ENCODE measurements at regions not wholly inside any gene's neighbourhood (a gene's known extent, or its start where the extent isn't known, plus 50 kb on each side); places are given as distances from the start of the nearest gene placed in this dataset.
"Not testable (repeated sequence)": the region's sequence is repeated elsewhere in the genome, so short reads cannot be mapped to it uniquely, and the experiment has no call there.

DNA sequence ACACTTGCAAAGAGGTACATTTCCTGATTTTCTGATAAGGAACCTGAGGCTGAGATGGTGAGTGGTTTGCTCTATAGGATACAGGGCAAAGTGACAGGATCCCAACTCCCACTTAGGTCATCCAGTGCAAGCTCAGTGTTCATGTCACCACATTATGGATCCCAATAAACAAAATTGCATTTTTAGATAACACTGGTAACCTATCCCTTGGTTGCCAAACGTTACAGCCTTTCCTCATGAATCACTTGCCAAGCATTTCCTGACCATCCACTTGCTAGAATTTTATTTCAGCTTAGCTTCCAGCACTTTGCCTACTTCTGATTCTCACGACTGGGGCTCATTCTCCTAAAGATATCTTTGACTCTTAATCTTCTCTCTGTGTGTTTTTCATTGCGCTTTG lies 131.4 kb upstream of the ODAD2 start:
- peak; percentile 86 for DNase-seq (ENCODE audit: low read depth)

DNA sequence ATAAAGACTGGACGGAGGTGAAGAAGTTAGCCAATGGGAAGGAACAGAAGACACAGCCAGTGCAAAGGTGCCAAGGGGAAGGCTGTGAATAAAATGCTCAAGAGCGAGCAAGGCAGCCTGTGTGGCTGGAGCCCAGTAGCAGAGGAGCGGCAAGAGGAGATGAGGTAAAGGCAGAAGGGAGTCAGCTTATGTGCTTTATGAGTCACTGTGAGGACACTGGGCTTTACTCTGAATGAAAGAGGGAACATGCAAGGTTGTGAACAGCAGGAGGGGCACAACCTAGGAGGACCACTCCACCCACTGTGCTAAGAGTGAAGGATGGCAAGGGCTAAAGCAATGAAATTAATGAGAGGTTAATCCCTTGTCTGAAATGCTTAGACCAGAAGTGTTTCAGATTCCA lies 129.0 kb upstream of the ODAD2 start:
- no peak for DNase-seq (ENCODE audit: low read depth)

DNA sequence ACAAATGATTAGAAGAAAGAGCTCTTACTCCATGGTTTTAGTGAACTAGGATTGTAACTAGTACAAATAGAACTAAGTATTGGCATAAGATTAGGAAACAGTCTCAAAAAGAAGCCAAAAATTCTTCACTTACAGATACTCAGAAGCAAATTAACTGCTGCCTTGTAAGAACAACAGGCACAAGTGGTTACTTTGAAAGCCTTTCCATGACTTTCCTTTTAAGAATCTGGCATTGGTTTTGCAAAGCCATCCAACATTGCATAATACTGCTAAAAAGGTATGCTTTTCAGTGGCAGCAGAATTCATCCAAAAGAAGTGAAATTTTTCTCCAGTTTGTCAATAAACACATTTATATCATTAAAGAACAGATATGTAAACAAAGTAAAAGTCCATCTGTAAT lies 126.8 kb upstream of the ODAD2 start:
- DNase-seq (ENCODE audit: low read depth): peak; percentile 67

DNA sequence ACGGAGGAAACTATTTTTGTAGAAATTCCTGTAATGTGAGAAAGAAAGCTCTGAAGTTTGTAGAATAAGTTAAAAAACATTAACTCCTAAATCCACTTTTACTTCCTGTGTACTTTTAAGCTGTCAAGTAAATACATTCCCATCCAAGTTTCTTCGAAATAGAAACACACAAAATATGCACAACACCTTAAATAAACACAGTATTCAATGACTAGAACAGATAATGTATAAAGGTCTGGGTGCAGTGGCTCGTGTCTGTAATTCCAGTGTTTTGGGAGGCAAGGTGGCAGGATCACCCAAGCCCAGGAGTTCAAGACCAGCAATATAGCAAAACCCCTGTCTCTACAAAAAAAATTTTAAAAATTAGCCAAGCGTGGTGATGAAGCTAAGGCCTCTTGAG lies 121.9 kb upstream of the ODAD2 start:
- no peak for DNase-seq (ENCODE audit: low read depth)

- DNase-seq (ENCODE audit: low read depth): peak; percentile 62
Measured at GRCh38 chr10:28120043-28120749, 121.3 kb upstream of the ODAD2 start.

GRCh38 chr10:28118985-28119628 lies 120.2 kb upstream of the ODAD2 start:
- DNase-seq (ENCODE audit: low read depth): no peak

GRCh38 chr10:28113202-28113601 lies 114.3 kb upstream of the ODAD2 start:
- DNase-seq (ENCODE audit: low read depth): no peak

GRCh38 chr10:28111712-28112111 lies 112.8 kb upstream of the ODAD2 start:
- peak; percentile 60 for DNase-seq (ENCODE audit: low read depth)

DNA sequence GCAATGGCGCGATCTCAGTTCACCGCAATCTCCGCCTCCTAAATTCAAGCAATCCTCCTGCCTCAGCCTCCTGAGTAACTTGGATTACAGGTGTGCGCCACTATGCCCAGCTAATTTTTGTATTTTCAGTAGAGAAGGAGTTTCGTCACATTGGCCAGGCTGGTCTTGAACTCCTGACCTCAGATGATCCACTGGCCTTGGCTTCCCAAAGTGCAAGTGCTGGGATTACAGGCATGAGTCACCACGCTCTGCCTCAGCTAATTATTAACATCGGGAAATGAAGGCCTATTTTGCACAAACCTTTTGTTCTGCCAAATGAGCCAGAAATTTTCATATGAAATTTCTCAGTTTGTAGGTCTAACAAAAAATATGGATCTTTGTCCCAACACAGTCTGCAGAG lies 106.7 kb upstream of the ODAD2 start:
- no peak for DNase-seq (ENCODE audit: low read depth)

GRCh38 chr10:28097633-28098032 lies 98.8 kb upstream of the ODAD2 start:
- DNase-seq (ENCODE audit: low read depth): no peak

DNA sequence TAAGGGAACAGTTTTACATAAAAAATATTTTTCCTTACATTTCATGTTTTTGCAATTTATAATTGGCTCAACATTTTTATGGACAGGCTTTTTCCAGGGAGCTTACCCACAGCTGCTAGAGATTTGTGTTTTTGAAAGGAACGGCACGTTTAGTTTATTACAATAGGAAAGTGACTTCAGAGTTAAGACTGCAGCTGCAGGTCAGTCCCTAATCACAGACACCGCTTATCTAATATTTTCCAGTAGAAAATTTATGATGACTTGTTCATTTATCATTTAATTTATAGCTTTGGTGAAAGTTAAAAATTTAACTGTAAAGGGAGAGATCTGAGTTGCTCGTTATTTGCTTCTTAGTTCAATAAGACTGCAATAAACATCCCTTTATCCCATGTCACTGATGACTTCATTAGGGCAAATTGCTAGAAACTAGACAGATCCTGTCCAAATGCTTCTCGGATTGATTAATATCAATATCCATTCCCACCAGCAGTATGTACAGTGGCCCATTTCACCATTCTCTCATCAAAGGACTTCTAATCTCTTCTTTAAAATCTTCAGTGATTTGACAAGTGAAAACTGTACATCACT lies 97.0 kb upstream of the ODAD2 start:
- peak; percentile 31 for DNase-seq (ENCODE audit: low read depth)

GRCh38 chr10:28094121-28094520 lies 95.2 kb upstream of the ODAD2 start:
- no peak for DNase-seq (ENCODE audit: low read depth)

- DNase-seq (ENCODE audit: low read depth): no peak
Measured at GRCh38 chr10:28091913-28092312, 93.0 kb upstream of the ODAD2 start.

- peak; percentile 38 for DNase-seq (ENCODE audit: low read depth)
Measured at GRCh38 chr10:28090506-28090905, 91.6 kb upstream of the ODAD2 start.

- peak; percentile 90 for DNase-seq (ENCODE audit: low read depth)
Measured at GRCh38 chr10:28089467-28089866, 90.6 kb upstream of the ODAD2 start.

DNA sequence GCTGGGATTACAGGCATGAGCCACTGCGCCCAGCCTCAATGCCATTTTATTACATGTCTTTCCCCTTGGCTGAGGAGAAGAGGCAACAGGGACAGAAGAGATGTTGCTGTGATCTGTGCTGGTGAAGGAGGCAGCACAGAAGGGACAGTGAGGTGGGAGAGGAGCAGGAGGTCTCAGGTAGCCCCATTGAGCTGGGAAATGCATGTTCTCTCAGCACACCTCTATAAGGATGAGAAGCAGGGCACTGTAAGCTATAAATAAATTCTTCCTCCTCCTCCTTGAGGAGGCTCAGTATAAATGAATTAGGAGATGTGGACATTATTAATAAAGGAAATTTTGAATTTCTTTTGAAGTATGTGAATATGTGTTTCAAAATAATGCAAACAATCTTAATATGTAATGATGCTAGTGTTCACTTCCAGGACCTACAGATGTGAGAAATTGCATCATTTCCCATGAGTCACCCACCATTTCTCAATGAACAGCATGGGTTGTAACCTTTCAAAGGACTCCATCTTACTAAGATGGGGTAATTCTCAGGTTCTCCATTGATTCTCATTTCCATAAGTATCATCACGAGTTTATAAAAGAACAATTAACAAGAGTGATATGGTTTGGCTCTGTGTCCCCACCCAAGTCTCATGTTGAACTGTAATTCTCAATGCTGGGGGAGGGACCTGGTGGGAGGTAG lies 88.9 kb upstream of the ODAD2 start:
- DNase-seq (ENCODE audit: low read depth): peak; percentile 69

DNA sequence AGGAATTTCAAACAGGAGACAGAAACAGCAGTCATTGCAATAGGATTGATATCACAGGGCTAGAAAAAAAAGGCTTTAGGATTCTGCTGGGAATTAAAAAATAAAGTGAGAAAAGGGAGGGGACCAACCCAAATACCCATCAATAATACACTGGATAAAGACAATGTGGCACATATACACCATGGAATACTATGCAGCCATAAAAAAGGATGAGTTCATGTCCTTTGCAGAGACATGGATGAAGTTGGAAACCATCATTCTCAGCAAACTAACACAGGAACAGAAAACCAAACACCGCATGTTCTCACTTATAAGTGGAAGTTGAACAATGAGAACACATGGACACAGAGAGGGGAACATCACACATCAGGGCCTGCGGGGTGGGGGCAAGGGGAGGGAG lies 86.9 kb upstream of the ODAD2 start:
- not testable (repeated sequence) for DNase-seq (ENCODE audit: low read depth)

DNA sequence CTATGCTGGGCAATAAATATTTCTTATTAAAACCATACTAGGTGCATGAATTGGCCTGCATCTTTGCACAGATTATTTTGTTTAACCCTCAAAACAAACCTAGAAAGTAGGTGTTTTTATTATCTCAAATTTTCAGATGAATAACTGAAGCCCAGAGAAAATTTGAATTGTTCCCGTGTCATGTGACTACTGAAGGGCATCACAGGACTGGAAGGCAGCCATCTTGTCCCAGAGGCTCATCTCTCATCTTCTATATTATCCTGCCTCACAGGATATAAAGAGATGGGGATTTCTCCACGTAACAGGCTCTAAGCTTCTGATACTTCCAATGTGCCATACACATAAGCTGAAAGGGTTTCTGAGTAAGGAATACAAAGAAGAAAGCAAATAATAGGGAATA lies 84.0 kb upstream of the ODAD2 start:
- DNase-seq (ENCODE audit: low read depth): no peak

DNA sequence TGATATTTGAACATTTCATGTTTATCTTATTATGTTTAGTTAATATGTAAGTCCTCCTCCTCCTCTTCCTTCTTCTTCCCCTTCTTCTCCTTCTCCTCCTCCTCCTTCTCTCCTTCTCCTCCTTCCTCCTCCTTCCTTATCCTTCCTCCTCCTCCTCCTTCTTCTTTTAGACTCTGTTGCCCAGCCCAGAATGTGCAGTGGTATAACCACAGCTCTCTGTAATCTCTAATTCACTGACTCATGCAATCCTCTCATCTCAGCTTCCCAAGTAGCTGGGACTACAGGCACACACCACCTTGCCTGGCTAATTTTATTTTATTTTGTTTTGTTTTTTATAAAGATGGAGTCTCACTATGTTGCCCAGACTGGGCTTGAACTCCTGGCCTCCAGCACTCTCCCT lies 83.4 kb upstream of the ODAD2 start:
- peak; percentile 57 for DNase-seq (ENCODE audit: low read depth)

DNA sequence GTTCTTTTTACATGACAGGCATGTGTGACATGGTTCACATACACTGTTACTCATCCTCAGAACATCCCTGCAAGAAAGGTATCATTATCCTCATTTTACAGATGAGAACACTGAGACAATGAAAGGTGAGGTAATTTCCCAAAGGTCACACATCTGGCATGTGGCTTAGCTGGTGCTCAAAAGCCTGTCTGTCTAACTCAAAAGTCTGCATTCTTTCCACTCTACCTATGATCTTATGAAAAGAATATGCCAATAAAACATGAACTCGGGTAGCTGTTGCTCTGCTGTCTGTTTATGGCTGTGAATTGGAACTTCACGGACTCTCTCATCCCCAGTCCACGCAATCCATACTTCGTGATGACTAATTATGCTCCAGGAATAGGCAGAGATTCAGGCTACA lies 79.0 kb upstream of the ODAD2 start:
- peak; percentile 83 for DNase-seq (ENCODE audit: low read depth)

- DNase-seq (ENCODE audit: low read depth): no peak
Measured at GRCh38 chr10:28075424-28075823, 76.5 kb upstream of the ODAD2 start.

- peak; percentile 79 for DNase-seq (ENCODE audit: low read depth)
Measured at GRCh38 chr10:28072573-28072972, 73.7 kb upstream of the ODAD2 start.

Data from M059J (cell line).